Activated CD4-positive, alpha-beta T cell treated with anti-CD3 and anti-CD28 coated beads, Interleukin-2, amount 10 ng/mL, durations not matched to agents 24 days and 14 days (primary cell): ENCODE measurements at regions not wholly inside any gene's neighbourhood (a gene's known extent, or its start where the extent isn't known, plus 50 kb on each side); places are given as distances from the start of the nearest gene placed in this dataset.
"Not testable (repeated sequence)": the region's sequence is repeated elsewhere in the genome, so short reads cannot be mapped to it uniquely, and the experiment has no call there.

ENCODE experiments used
- DNase-seq: peaks from one replicate; pipeline ENCODE4 v3.0.0; 2022
- H3K27ac Mint-ChIP-seq: one replicate; pipeline ENCODE4 v1.8.0; 2022; ENCODE audit warnings: mild to moderate bottlenecking, mixed read lengths
- H3K27me3 Mint-ChIP-seq: one replicate; pipeline ENCODE4 v1.8.0; 2022; ENCODE audit warnings: mixed read lengths
- H3K36me3 Mint-ChIP-seq: one replicate; pipeline ENCODE4 v1.8.0; 2022; ENCODE audit warnings: low read depth, mild to moderate bottlenecking, mixed read lengths
- H3K4me1 Mint-ChIP-seq: one replicate; pipeline ENCODE4 v1.8.0; 2021; ENCODE audit warnings: mixed read lengths
- H3K4me3 Mint-ChIP-seq: one replicate; pipeline ENCODE4 v1.8.0; 2022; ENCODE audit warnings: mild to moderate bottlenecking, moderate library complexity, mixed read lengths
- H3K9me3 Mint-ChIP-seq: one replicate; pipeline ENCODE4 v1.8.0; 2021; ENCODE audit warnings: mixed read lengths
- intact Hi-C: fragments of 100-400 bp; cut with micrococcal nuclease; formaldehyde crosslinking; loops from one replicate; pipeline ENCODE4 v1.15.1; 2023

GRCh38 chr6:27129095-27129815 is 118.2 kb upstream of the PRSS16 start:
- Mint-ChIP-seq H3K4me3 (peak overlapping the region; percentile 31), H3K36me3 (peaks cover 6% of the 10 kb centered on the region), H3K9me3 (no peaks in the 10 kb centered on the region), H3K4me1 (peaks cover 39% of the 10 kb centered on the region), H3K27me3 (no peaks in the 10 kb centered on the region), H3K27ac (peak overlapping the region; percentile 45)
- DNase-seq = no peak
- intact Hi-C loops = no loop called here

- Mint-ChIP-seq H3K27ac (peak overlapping the region; percentile 69), H3K36me3 (peaks cover 4% of the 10 kb centered on the region), H3K4me1 (peaks cover 41% of the 10 kb centered on the region), H3K9me3 (no peaks in the 10 kb centered on the region), H3K4me3 (no peak overlapping the region), H3K27me3 (no peaks in the 10 kb centered on the region)
- peak; percentile 56 for DNase-seq
- intact Hi-C loops = loop anchor here (2.0 to 5.0 kb wide), 4 partner anchors 47 to 1737 kb away; a partner anchor contains a TSS
Measured at GRCh38 chr6:27129917-27130316, 117.6 kb upstream of the PRSS16 start.

DNA sequence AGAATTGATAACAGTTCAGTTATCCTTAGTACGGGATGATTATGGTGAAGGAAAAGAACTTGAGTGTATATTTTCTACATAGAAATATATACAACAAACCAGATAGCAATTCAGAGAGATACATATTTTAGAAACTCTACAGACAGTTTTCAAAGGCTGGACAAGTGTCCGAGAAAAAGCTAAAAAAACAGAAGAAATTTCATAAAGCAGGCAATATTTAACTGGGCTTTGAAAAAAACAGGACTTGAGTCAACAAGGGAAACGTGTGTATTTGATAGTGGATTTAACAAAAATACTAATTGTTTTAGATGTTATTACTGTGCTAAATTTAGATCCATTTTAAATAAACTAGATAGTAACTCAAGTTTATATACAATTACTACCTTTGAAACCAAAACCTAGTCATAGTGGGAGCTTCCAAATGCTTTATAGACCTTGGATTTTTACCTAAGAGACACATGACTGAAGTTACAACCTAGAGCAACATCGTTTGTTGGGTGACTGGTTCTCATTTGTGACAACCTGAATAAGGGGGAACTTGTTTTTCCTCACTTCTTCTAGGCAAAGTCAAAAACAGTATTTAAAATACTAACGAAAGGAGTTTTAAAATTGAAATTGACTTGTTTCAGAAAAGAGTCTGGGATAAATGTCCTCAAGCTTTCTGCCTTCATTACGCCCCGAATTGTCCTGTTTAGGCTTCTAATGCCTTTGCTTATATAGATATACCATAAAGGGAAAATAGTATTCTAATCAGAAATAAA is 116.7 kb upstream of the PRSS16 start:
- Mint-ChIP-seq H3K27me3 (no peaks in the 10 kb centered on the region), H3K27ac (no peak overlapping the region), H3K9me3 (no peaks in the 10 kb centered on the region), H3K36me3 (peaks cover 4% of the 10 kb centered on the region), H3K4me3 (no peak overlapping the region), H3K4me1 (peaks cover 44% of the 10 kb centered on the region)
- DNase-seq = no peak
- intact Hi-C loops = loop anchor here (1.0 to 5.0 kb wide), 5 partner anchors 8 to 1736 kb away; a partner anchor contains a TSS

DNA sequence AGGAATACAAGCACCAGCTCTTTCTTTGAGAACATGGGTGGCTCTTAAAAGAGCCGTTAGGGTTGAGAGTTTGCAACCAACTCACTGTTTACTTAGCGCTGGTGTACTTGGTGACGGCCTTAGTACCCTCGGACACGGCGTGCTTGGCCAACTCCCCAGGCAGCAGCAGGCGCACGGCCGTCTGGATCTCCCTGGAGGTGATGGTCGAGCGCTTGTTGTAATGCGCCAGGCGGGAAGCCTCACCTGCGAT is 115.3 kb upstream of the PRSS16 start:
- not testable (repeated sequence) for H3K36me3 Mint-ChIP-seq, DNase-seq, H3K4me3 Mint-ChIP-seq, H3K9me3 Mint-ChIP-seq, H3K27ac Mint-ChIP-seq, H3K27me3 Mint-ChIP-seq
- peaks cover 38% of the 10 kb centered on the region for H3K4me1 Mint-ChIP-seq
- intact Hi-C loops = loop anchor here (1.0 to 5.0 kb wide), 10 partner anchors 14 to 1105 kb away; a partner anchor contains a TSS

DNA sequence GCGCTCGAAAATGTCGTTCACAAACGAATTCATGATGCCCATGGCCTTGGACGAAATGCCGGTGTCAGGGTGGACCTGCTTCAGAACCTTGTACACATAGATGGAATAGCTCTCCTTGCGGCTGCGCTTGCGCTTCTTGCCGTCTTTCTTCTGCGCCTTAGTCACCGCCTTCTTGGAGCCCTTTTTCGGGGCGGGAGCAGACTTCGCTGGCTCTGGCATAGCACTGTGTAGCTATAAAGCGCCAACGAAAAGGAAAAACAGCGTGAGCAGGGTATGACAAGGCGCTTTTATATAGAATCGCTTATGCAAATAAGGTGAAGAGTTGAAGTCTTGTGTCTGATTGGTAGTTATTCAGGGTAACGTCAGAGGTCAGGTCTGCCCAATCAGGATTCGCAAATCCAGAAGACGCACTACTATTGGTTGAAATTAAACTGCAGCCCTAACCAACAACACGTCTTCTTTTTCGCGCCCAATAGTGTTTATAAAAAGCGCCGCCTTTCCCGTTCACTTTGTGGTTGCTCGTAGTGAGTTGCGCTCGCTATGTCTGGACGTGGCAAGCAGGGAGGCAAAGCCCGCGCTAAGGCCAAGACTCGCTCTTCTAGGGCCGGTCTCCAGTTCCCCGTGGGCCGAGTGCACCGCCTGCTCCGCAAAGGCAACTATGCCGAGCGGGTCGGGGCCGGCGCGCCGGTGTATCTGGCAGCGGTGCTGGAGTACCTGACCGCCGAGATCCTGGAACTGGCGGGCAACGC is 114.8 kb upstream of the PRSS16 start:
- Mint-ChIP-seq H3K4me1 (peaks cover 37% of the 10 kb centered on the region), H3K27me3 (no peaks in the 10 kb centered on the region), H3K4me3 (no peak overlapping the region), H3K9me3 (no peaks in the 10 kb centered on the region), H3K27ac (no peak overlapping the region), H3K36me3 (peaks cover 4% of the 10 kb centered on the region)
- peak; percentile 98 for DNase-seq
- intact Hi-C loops = loop anchor here (1.0 to 5.0 kb wide), 10 partner anchors 14 to 1106 kb away; a partner anchor contains a TSS

- Mint-ChIP-seq H3K27ac (no peak overlapping the region), H3K9me3 (no peaks in the 10 kb centered on the region), H3K4me1 (peaks cover 40% of the 10 kb centered on the region), H3K27me3 (no peaks in the 10 kb centered on the region), H3K36me3 (peaks cover 4% of the 10 kb centered on the region), H3K4me3 (no peak overlapping the region)
- peak; percentile 94 for DNase-seq
- intact Hi-C loops = loop anchor here (2.0 to 5.0 kb wide), 7 partner anchors 739 to 1107 kb away; a partner anchor contains a TSS
Measured at GRCh38 chr6:27133281-27134227, 113.9 kb upstream of the PRSS16 start.

GRCh38 chr6:27135087-27135657 is 112.3 kb upstream of the PRSS16 start:
- peak overlapping the region; percentile 46 for H3K27ac Mint-ChIP-seq
- intact Hi-C loops = no loop called here

GRCh38 chr6:27136077-27136644 is 111.3 kb upstream of the PRSS16 start:
- no peak overlapping the region for H3K4me3 Mint-ChIP-seq
- H3K4me1 Mint-ChIP-seq = peaks cover 39% of the 10 kb centered on the region
- H3K36me3 Mint-ChIP-seq = peaks cover 10% of the 10 kb centered on the region
- no peaks in the 10 kb centered on the region for H3K27me3 Mint-ChIP-seq
- no peaks in the 10 kb centered on the region for H3K9me3 Mint-ChIP-seq
- peak overlapping the region; percentile 34 for H3K27ac Mint-ChIP-seq
- no peak for DNase-seq
- intact Hi-C loops = no loop called here

More at GRCh38 chr6:27135087-27135657, 112.3 kb upstream of the PRSS16 start:
- Mint-ChIP-seq H3K27me3 (no peaks in the 10 kb centered on the region), H3K9me3 (no peaks in the 10 kb centered on the region), H3K4me1 (peaks cover 38% of the 10 kb centered on the region), H3K4me3 (peak overlapping the region; percentile 39), H3K36me3 (peaks cover 7% of the 10 kb centered on the region)
- no peak for DNase-seq

DNA sequence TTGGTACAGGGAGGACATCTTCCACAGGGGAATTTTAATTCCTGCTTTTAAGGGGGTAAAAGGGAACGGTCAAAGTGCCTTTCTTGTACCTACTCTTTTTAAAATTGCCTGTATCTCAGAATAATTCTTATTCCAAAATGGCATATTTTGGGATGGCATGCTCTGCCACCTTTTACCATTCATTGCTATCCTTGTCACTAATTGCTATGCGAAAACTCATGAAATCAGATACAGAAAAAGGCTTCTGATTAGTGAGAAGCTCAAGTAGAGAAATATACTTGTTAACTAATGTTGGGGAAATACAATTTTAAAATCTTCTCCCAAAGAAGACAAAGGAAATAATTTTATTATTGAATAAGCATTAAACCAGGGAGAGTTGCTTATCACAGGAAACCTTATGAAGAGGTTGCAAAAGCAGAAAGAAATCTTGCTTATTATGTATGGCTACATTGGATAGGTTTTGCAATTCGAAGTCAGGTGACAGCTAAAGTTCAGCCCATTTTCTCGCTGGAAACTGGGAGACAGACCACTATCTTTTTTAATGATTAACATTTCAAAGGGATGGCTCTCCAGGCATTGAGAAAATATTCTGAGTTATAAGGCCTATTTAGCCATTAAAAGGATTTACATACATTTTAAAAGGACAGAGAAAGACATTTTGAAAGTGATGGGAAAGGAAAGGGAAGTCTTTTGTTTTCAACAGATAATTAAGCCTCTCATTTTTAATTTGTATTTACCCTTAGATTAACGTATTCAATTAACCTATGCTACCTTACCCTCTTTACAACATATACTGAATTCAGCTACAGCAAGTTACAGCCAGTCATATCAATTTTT is 110.3 kb upstream of the PRSS16 start:
- H3K4me1 Mint-ChIP-seq = peaks cover 43% of the 10 kb centered on the region
- no peak overlapping the region for H3K4me3 Mint-ChIP-seq
- H3K36me3 Mint-ChIP-seq = peaks cover 12% of the 10 kb centered on the region
- peak overlapping the region; percentile 25 for H3K27ac Mint-ChIP-seq
- no peaks in the 10 kb centered on the region for H3K9me3 Mint-ChIP-seq
- intact Hi-C loops = no loop called here
- H3K27me3 Mint-ChIP-seq = no peaks in the 10 kb centered on the region
- DNase-seq = no peak

DNA sequence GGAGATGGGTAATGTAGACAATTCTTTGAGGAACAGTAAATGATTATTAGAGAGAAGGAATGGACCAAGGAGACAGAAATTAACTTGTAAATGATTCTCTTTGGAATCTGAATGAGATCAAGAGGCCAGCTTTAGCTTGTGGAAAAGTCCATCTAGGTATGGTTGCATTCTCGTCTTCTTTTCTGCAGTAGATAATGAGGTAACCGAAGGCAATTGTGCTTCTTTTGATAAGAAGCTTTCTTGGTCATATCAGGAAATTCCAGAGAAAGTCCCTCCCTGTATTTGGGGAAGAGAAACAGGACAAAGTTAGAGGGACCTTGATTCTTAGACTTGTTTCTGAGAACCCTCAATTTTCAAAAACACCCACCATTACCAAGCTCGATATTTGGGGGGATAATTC is 109.1 kb upstream of the PRSS16 start:
- Mint-ChIP-seq H3K4me1 (peaks cover 46% of the 10 kb centered on the region), H3K36me3 (peaks cover 17% of the 10 kb centered on the region)
- intact Hi-C loops = no loop called here

GRCh38 chr6:27138837-27139755 is 108.4 kb upstream of the PRSS16 start:
- Mint-ChIP-seq H3K4me1 (peaks cover 46% of the 10 kb centered on the region), H3K9me3 (no peaks in the 10 kb centered on the region), H3K27ac (peak overlapping the region; percentile 98), H3K4me3 (peak overlapping the region; percentile 92), H3K36me3 (peaks cover 14% of the 10 kb centered on the region), H3K27me3 (no peaks in the 10 kb centered on the region)
- DNase-seq = peak; percentile 92
- intact Hi-C loops = loop anchor here (1.0 kb wide), 2 partner anchors 8 kb away; a partner anchor contains a TSS

More for the DNA sequence above, 109.1 kb upstream of the PRSS16 start:
- Mint-ChIP-seq H3K4me3 (peak overlapping the region; percentile 92), H3K9me3 (no peaks in the 10 kb centered on the region), H3K27me3 (no peaks in the 10 kb centered on the region), H3K27ac (peak overlapping the region; percentile 98)
- no peak for DNase-seq
